Colonic mucosa (tissue), 4 donors: ENCODE measurements at regions not wholly inside any gene's neighbourhood (a gene's known extent, or its start where the extent isn't known, plus 50 kb on each side); places are given as distances from the start of the nearest gene placed in this dataset.

Experiments used
- DNase-seq: peaks from one replicate; pipeline ENCODE4 v3.0.0-alpha.2; 2020
- H3K27ac ChIP-seq: fragments of 200-600 bp; one replicate; pipeline ENCODE4 v1.8.0; 2021
- H3K27me3 ChIP-seq: fragments of 200-600 bp; one replicate; pipeline ENCODE4 v1.8.0; 2021
- H3K36me3 ChIP-seq: fragments of 200-600 bp; one replicate; pipeline ENCODE4 v1.8.0; 2021
- H3K4me1 ChIP-seq: fragments of 200-600 bp; one replicate; pipeline ENCODE4 v1.8.0; 2021; ENCODE audit warnings: mild to moderate bottlenecking
- H3K4me3 ChIP-seq: fragments of 200-600 bp; one replicate; pipeline ENCODE4 v1.8.0; 2021
- H3K9ac ChIP-seq, 2 donors: one replicate each; pipeline ENCODE4 v1.7.0; 2013; ENCODE audit warnings: control low read depth in 2 of 2, low read depth in 2 of 2, low read length in 2 of 2
- H3K9me3 ChIP-seq: fragments of 200-600 bp; one replicate; pipeline ENCODE4 v1.8.0; 2021
- intact Hi-C: fragments of 100-400 bp; cut with DNase I; formaldehyde crosslinking; loops from one replicate; pipeline ENCODE4 v1.14.1; 2022
- TF ChIP-seq, protein P1 (sequence below): fragments of 200-600 bp; IDR thresholded peaks from one replicate; pipeline ENCODE4 v1.8.0; 2022; ENCODE audit warnings: antibody characterized with exemption, mild to moderate bottlenecking
- donor health status: healthy.
- donor health status: DM: no; HTN: no; CAD: no.
- donor health status: DM: no; HTN: no; CAD: no.

DNA sequence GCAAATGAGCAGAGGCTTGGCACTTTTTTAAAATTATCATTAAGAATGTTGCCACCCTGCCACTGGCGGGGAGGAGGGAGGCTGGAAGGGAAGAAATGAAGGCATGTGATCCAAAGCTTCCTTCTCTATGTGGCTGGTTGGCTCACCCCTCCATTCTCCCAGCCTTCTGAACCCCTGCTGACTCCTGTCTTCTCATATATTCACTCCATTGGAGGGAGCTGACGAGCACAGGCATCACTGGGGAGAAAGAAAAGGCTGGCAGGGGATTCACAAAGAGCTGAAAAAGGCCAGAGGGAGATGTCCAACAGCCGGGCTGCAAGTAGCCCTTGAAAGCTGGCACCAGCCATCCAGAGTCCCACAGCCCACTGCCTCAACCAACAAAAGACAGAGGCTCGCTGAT lies 495.6 kb downstream of the BCOR start:
- H3K36me3 ChIP-seq, result no peaks in the 10 kb centered on the region
- H3K4me1 ChIP-seq, result no peaks in the 10 kb centered on the region
- H3K4me3 ChIP-seq, result no peak overlapping the region
- H3K27me3 ChIP-seq, result no peaks in the 10 kb centered on the region
- intact Hi-C loops, result no loop called here
- TF ChIP-seq, protein P1, sequence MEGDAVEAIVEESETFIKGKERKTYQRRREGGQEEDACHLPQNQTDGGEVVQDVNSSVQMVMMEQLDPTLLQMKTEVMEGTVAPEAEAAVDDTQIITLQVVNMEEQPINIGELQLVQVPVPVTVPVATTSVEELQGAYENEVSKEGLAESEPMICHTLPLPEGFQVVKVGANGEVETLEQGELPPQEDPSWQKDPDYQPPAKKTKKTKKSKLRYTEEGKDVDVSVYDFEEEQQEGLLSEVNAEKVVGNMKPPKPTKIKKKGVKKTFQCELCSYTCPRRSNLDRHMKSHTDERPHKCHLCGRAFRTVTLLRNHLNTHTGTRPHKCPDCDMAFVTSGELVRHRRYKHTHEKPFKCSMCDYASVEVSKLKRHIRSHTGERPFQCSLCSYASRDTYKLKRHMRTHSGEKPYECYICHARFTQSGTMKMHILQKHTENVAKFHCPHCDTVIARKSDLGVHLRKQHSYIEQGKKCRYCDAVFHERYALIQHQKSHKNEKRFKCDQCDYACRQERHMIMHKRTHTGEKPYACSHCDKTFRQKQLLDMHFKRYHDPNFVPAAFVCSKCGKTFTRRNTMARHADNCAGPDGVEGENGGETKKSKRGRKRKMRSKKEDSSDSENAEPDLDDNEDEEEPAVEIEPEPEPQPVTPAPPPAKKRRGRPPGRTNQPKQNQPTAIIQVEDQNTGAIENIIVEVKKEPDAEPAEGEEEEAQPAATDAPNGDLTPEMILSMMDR, result no peak
- H3K9ac ChIP-seq, result no peak overlapping the region
- no peak overlapping the region for H3K27ac ChIP-seq
- H3K9me3 ChIP-seq, result no peaks in the 10 kb centered on the region
- no peak for DNase-seq

DNA sequence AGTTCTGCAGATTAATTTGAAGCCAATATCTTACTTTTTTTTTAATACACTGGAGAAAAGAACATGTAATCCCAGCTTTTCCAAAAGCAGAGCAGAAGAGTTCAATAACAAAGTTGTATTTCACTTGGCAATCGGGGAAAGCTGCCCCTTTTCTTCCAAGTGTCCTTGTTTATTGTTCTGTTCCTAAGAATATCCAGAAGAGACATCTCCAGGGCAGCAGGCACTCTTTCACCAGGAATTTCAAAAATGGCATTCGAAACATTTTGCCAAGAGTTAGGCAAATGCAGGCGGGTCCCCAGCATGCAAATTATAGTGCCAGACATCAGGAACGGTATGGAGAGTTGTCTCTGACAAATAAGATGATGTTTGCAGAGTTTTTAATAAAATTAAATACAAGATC lies 494.5 kb downstream of the BCOR start:
- TF ChIP-seq, protein P1, result no peak
- no peak overlapping the region for H3K4me3 ChIP-seq
- H3K9ac ChIP-seq, result no peak overlapping the region
- no peak for DNase-seq
- no peaks in the 10 kb centered on the region for H3K4me1 ChIP-seq
- no peaks in the 10 kb centered on the region for H3K9me3 ChIP-seq
- intact Hi-C loops, result no loop called here
- no peak overlapping the region for H3K27ac ChIP-seq
- no peaks in the 10 kb centered on the region for H3K36me3 ChIP-seq
- H3K27me3 ChIP-seq, result no peaks in the 10 kb centered on the region

DNA sequence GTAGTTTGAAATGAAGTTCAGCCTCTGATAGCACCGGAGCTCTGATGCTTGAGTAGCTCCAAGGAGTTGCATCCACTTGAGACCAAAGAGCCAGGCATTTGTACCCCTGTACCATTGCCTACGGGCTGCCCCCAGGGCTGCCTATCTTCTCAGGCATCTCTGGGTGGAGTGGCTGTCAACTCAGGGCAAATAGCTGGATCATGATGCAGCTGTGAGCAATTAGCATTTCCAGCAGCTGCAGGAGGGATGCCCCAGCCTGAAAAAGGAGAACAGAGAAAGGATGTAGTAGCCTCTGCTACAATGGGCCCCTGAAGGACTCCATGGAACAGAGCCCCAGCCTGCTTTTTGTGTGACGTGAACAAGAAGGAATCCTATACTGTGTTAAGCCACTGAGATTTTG lies 492.6 kb downstream of the BCOR start:
- no peaks in the 10 kb centered on the region for H3K36me3 ChIP-seq
- no peaks in the 10 kb centered on the region for H3K9me3 ChIP-seq
- no peak overlapping the region for H3K9ac ChIP-seq
- no peaks in the 10 kb centered on the region for H3K27me3 ChIP-seq
- no peak overlapping the region for H3K4me3 ChIP-seq
- TF ChIP-seq, protein P1, result no peak
- no peaks in the 10 kb centered on the region for H3K4me1 ChIP-seq
- H3K27ac ChIP-seq, result no peak overlapping the region
- DNase-seq, result no peak
- intact Hi-C loops, result no loop called here

DNA sequence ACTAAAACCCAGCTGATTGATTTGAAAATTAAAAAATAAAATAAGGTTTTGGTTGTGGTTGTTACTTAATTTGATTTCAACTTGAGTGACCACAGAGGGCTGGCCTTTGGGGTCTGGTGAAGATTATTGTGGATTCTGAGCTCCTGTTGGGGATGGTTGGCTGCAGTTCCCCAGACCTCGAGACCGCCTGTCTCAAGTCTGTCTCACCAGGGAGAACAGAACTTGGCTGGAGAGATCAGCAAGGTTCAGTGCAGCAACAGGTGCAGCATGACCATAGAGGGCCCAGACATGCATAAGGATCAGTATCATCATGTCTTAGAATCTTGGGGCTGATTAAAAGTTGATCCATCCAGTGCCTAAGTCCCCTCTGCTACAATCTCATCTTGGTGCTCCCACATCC lies 491.9 kb downstream of the BCOR start:
- Histone ChIP-seq H3K27me3 (no peaks in the 10 kb centered on the region), H3K9me3 (no peaks in the 10 kb centered on the region), H3K27ac (no peak overlapping the region), H3K4me1 (no peaks in the 10 kb centered on the region), H3K9ac (no peak overlapping the region), H3K4me3 (no peak overlapping the region), H3K36me3 (no peaks in the 10 kb centered on the region)
- TF ChIP-seq, protein P1, result no peak
- intact Hi-C loops, result no loop called here
- no peak for DNase-seq

DNA sequence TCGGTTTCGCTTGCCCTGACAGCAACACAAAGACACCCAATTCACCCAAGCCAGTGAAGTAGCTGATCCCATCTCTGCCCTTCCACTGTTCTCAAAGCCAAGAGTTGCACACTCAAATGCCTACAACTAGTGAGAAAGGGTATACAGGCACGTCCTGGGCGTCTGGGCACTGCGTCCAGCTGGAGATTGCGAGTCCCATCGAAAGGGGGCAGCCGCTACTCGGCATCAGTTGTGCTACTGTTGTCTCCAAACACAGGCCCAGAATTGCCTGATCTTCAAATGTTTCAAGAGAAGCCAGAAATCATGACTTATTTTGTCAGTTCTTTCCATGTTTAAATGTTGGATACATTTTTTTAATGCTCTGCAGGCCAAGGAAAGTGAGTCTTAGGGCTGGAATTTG lies 487.8 kb downstream of the BCOR start:
- H3K9ac ChIP-seq, result no peak overlapping the region
- peaks cover 10% of the 10 kb centered on the region for H3K27me3 ChIP-seq
- no peaks in the 10 kb centered on the region for H3K9me3 ChIP-seq
- intact Hi-C loops, result no loop called here
- TF ChIP-seq, protein P1, result no peak
- DNase-seq, result no peak
- no peaks in the 10 kb centered on the region for H3K4me1 ChIP-seq
- H3K27ac ChIP-seq, result no peak overlapping the region
- H3K36me3 ChIP-seq, result no peaks in the 10 kb centered on the region
- H3K4me3 ChIP-seq, result no peak overlapping the region

DNA sequence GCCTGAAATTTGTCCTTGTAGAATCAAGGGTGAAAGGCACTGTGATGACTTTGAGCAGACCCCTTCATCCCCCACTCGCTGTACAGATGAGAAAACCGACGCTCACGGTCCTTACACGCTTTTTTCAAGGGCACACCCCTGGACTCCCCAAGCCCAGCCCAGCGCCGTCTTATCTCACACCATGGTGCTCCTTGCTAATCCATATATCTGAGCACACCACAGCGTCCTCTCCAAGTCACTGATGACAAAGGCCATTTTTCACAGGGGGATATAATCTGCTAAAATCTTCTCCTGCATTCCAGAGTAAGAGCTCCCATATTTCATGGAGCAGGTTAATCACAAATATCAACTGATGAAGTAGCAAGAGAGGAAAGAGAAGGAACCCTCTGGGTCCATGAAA lies 486.3 kb downstream of the BCOR start:
- Histone ChIP-seq H3K27me3 (peaks cover 10% of the 10 kb centered on the region), H3K4me1 (no peaks in the 10 kb centered on the region), H3K9ac (no peak overlapping the region), H3K9me3 (no peaks in the 10 kb centered on the region), H3K4me3 (no peak overlapping the region), H3K36me3 (no peaks in the 10 kb centered on the region), H3K27ac (no peak overlapping the region)
- intact Hi-C loops, result no loop called here
- TF ChIP-seq, protein P1, result no peak
- DNase-seq, result no peak
